MM.1S (cell line): ENCODE measurements at regions not wholly inside any gene's neighbourhood (a gene's known extent, or its start where the extent isn't known, plus 50 kb on each side); places are given as distances from the start of the nearest gene placed in this dataset.
"Not testable (repeated sequence)": the region's sequence is repeated elsewhere in the genome, so short reads cannot be mapped to it uniquely, and the experiment has no call there.

Experiments used
- EZH2 ChIP-seq: fragments of 300-600 bp; sonication (generic); optimal IDR thresholded peaks from 2 replicates; pipeline ENCODE3; 2017; ENCODE audit warnings: low read depth, mild to moderate bottlenecking, antibody characterized with exemption, low read length, mixed read lengths
- EZH2phosphoT487 ChIP-seq: fragments of 300-600 bp; sonication (generic); IDR thresholded peaks from 2 replicates; pipeline ENCODE4 v1.6.1; 2018; ENCODE audit warnings: antibody characterized with exemption, low read length
- TF ChIP-seq, protein P1 (sequence below): fragments of 300-600 bp; sonication (generic); IDR thresholded peaks from 2 replicates; pipeline ENCODE4 v1.5.1; 2016; ENCODE audit warnings: antibody characterized with exemption, low read length, mixed read lengths

DNA sequence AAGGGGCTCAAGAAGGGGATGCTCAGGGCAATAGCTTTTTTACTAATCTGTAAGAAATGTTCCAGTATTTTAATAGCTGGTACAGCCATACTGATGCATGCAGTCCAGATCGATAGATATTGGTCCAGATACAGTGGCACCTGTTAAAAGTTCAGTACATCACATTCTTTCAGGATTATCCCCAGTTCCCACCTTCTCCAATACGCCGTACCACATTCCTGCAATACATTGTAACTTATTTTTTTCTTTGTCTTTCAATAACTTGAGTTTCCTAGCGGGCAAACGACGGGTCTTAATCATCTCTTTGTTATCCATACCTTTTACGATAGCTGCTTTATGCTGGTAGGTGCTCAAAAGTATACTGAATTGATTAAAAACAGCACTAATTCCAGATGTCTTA lies 136.1 kb upstream of the NBPF19 start:
- TF ChIP-seq, protein P1, sequence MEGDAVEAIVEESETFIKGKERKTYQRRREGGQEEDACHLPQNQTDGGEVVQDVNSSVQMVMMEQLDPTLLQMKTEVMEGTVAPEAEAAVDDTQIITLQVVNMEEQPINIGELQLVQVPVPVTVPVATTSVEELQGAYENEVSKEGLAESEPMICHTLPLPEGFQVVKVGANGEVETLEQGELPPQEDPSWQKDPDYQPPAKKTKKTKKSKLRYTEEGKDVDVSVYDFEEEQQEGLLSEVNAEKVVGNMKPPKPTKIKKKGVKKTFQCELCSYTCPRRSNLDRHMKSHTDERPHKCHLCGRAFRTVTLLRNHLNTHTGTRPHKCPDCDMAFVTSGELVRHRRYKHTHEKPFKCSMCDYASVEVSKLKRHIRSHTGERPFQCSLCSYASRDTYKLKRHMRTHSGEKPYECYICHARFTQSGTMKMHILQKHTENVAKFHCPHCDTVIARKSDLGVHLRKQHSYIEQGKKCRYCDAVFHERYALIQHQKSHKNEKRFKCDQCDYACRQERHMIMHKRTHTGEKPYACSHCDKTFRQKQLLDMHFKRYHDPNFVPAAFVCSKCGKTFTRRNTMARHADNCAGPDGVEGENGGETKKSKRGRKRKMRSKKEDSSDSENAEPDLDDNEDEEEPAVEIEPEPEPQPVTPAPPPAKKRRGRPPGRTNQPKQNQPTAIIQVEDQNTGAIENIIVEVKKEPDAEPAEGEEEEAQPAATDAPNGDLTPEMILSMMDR: not testable (repeated sequence)
- not testable (repeated sequence) for TF ChIP-seq EZH2, EZH2phosphoT487
